ENCODE measurements at regions not wholly inside any gene's neighbourhood (a gene's known extent, or its start where the extent isn't known, plus 50 kb on each side); places are given as distances from the start of the nearest gene placed in this dataset.

GRCh38 chr20:56175884-56176283 lies 72.6 kb upstream of the MC3R start:
- TF ChIP-seq CTCF (IDR thresholded peaks at IDR 0.05), result no peak
- TF ChIP-seq POLR2A (IDR thresholded peaks at IDR 0.05), result no peak

All from adrenal gland (tissue), 5 donors.